Heart right ventricle (tissue), 16 donors: ENCODE measurements at regions not wholly inside any gene's neighbourhood (a gene's known extent, or its start where the extent isn't known, plus 50 kb on each side); places are given as distances from the start of the nearest gene placed in this dataset.

ENCODE experiments used
- ATAC-seq, 8 donors: fragments of 200-7000 bp; cut with Tn5 transposase; one replicate each; pipeline ENCODE4 v1.9.1; 2020; ENCODE audit warnings: mild to moderate bottlenecking in 8 of 8, moderate library complexity in 8 of 8, moderate number of reproducible peaks in 1 of 8
- DNase-seq, 2 donors: peaks; one replicate each; pipeline ENCODE4 v3.0.0-alpha.2; 2020
- H3K27ac ChIP-seq, 10 donors: fragments of 200-600 bp; sonication (generic) in 2 of 10; one replicate each; pipeline versions ENCODE4 v1.5.0 to v1.8.0; 2020 to 2022; ENCODE audit warnings: mild to moderate bottlenecking in 3 of 10
- H3K27me3 ChIP-seq, 7 donors: fragments of 200-600 bp; one replicate each; pipeline ENCODE4 v1.8.0; 2021 to 2022; ENCODE audit warnings: mild to moderate bottlenecking in 2 of 7
- H3K36me3 ChIP-seq, 9 donors: fragments of 200-600 bp; sonication (generic) in 1 of 9; one replicate each; pipeline versions ENCODE4 v1.5.0 to v1.8.0; 2020 to 2022; ENCODE audit warnings: mild to moderate bottlenecking in 2 of 9
- H3K4me1 ChIP-seq, 9 donors: fragments of 200-600 bp; sonication (generic) in 1 of 9; one replicate each; pipeline versions ENCODE4 v1.5.0 to v1.8.0; 2020 to 2022; ENCODE audit warnings: mild to moderate bottlenecking in 4 of 9
- H3K4me3 ChIP-seq, 10 donors: fragments of 200-600 bp; sonication (generic) in 2 of 10; one replicate each; pipeline versions ENCODE4 v1.5.0 to v1.8.0; 2020 to 2022; ENCODE audit warnings: mild to moderate bottlenecking in 7 of 10, moderate library complexity in 2 of 10
- H3K9me3 ChIP-seq, 11 donors: fragments of 200-600 bp in 10 of 11; sonication (generic) in 2 of 11; one replicate each; pipeline versions ENCODE4 v1.5.0 to v1.8.0; 2013 to 2022; ENCODE audit warnings: mild to moderate bottlenecking in 2 of 11, control low read depth in 1 of 11, moderate library complexity in 1 of 11
- CTCF ChIP-seq, 9 donors: fragments of 200-600 bp; sonication (generic) in 2 of 9; IDR thresholded peaks; one replicate each; pipeline versions ENCODE4 v1.5.0 to v1.8.0; 2021 to 2022; ENCODE audit warnings: antibody characterized with exemption in 9 of 9, mild to moderate bottlenecking in 5 of 9, moderate library complexity in 1 of 9
- WGBS, 2 donors: extraction: QIAGEN DNeasy Blood & Tissue Kit; methylation state at CpG; one replicate each; pipeline ENCODE4 v1.1.7; 2013; ENCODE audit warnings: inconsistent platforms in 1 of 2; 5-methylcytosine and 5-hydroxymethylcytosine counted together
- intact Hi-C, 10 donors: fragments of 100-400 bp; cut with DNase I; formaldehyde crosslinking; loops; one replicate each; pipeline versions ENCODE4 v1.11.1 to v1.14.2; 2022
- donor health status: Arrhythmogenic right ventricular cardiomyopathy.
- donor health status: ischemic (EF 13 %, LVEDD 7.1; RV severe dilation, severe dysfunction).
- donor health status: healthy with polysubstance abuse.
- donor health status: DM: no; HTN: yes; CAD: no.
- donor health status: DM: no; HTN: no; CAD: no.
- donor health status: ischemic (EF 25% LVEDD 6.9; RV normal size, moderate dysfunction).
- donor health status: ischemic (EF 25% LVEDD 5.7; RV mildly dilated, moderate dysfunction).
- donor health status: healthy.
- donor health status: DM: yes; HTN: yes; CAD: no.
- donor health status: Ischemic cardiomyopathy.
- donor health status: ischemic (EF 35%, LVEDD 5.7; RV mildly dilated, moderate dysfunction).
- donor health status: nonischemic (EF 11% LVEDD 7.7; RV severe dilation, severe dysfunction).
- donor health status: DM: yes; HTN: yes; CAD: no.
- donor health status: PGD.
- donor health status: ischemic (EF 29% LVEDD 5.4; RV normal size, mild dysfunction).
- donor health status: nonischemic (EF 23%, LVEDD 6.1; RV moderate dilation, normal function).

DNA sequence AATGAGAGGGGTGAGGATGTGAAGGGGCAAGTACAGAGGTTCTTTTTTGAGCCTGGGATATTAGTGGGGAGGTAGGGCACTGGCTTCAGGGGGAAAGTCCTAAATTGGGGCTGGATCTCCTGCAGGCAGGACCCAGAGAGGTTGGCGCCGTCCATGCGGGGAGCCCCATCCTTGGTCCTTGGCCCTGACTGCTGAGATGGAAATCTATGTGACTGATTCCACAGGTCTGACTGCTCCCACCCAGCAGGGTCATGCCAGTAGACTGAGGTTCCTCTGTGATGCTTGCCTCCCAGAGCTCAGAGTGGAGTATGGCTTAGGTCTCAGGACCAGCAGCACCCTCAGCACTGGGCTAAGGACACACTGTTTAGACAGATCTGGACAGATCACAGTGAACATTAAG lies 988.6 kb upstream of the TMEM132C start:
- H3K27me3 ChIP-seq, result peaks cover 0 to 59% (median 34%) of the 10 kb centered on the region in 7 donors
- H3K36me3 ChIP-seq, result no peaks in the 10 kb centered on the region
- DNase-seq (no peak), ATAC-seq (no peak)
- no peak for TF ChIP-seq CTCF (IDR thresholded peaks at IDR 0.05)
- H3K4me1 ChIP-seq, result no peaks in the 10 kb centered on the region
- WGBS, 2 donors, result 91 to 93% methylated on average over 3 of the region's 3 CpGs
- H3K4me3 ChIP-seq, result no peak overlapping the region
- intact Hi-C loops, result no loop called here
- no peak overlapping the region for H3K27ac ChIP-seq
- H3K9me3 ChIP-seq, result no peaks in the 10 kb centered on the region

- ATAC-seq (peak in 3 of 8 donors; percentile 38 to 69 (median 44)), DNase-seq (peak in 1 of 2 donors; percentile 47)
- H3K4me1 ChIP-seq, result peaks cover 0 to 2% (median 0%) of the 10 kb centered on the region in 9 donors
- no peaks in the 10 kb centered on the region for H3K36me3 ChIP-seq
- WGBS, 2 donors, result 13 to 16% methylated on average over 43 of the region's 43 CpGs
- H3K4me3 ChIP-seq, result no peak overlapping the region
- intact Hi-C loops, result no loop called here
- no peak overlapping the region for H3K27ac ChIP-seq
- H3K27me3 ChIP-seq, result peaks cover 0 to 38% (median 31%) of the 10 kb centered on the region in 7 donors
- H3K9me3 ChIP-seq, result no peaks in the 10 kb centered on the region
- TF ChIP-seq CTCF (IDR thresholded peaks at IDR 0.05), result peak; percentile 56 to 95 (median 78)
Observed at GRCh38 chr12:127280393-127281275, 986.3 kb upstream of the TMEM132C start.

DNA sequence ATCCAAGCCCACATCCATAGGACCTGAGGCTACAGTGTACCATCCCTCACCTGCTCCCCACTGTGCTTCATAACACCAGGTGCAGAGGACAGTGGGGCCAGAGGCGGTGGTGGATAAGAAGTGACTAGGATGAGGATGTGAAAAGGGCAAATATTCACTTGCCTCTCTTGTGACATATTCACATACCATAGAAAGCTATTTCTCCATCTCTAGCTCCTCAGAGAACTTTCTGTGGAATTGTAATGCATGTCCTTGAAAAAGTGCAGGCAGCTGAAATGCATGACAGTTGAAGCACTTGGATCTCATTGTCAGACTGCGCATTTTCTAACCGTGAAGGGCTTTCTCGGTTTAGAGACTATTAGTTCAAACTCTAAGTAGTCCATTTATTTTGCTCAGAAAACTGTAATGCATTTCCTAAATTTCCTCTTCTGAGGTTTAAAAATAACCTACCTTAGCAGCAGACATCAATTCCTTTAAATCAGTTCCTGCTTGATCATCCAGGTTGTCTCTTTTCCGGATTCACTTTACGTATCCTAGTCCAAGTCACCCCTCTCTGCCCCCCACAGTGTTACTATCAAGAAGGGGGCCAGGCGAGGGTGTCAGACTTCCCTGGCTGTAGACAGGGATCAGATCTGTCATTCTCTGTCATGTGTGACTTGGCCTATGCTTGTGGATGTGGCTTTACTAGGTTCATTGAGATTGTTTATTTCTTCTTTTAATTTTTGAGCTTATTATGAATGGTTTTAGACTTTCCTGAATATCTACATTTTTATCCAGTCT lies 984.0 kb upstream of the TMEM132C start:
- Histone ChIP-seq H3K27ac (no peak overlapping the region), H3K9me3 (no peaks in the 10 kb centered on the region), H3K36me3 (no peaks in the 10 kb centered on the region), H3K4me3 (no peak overlapping the region), H3K4me1 (peaks cover 0 to 2% (median 0%) of the 10 kb centered on the region in 9 donors), H3K27me3 (peaks cover 0 to 28% (median 23%) of the 10 kb centered on the region in 7 donors)
- no peak for TF ChIP-seq CTCF (IDR thresholded peaks at IDR 0.05)
- ATAC-seq (no peak), DNase-seq (no peak)
- 70 to 74% methylated on average over 7 of the region's 7 CpGs for WGBS, 2 donors
- intact Hi-C loops, result no loop called here

GRCh38 chr12:127284021-127284420 lies 982.9 kb upstream of the TMEM132C start:
- Histone ChIP-seq H3K4me1 (peaks cover 0 to 2% (median 0%) of the 10 kb centered on the region in 9 donors), H3K36me3 (no peaks in the 10 kb centered on the region), H3K27me3 (peaks cover 0 to 24% (median 20%) of the 10 kb centered on the region in 7 donors), H3K4me3 (no peak overlapping the region), H3K27ac (no peak overlapping the region), H3K9me3 (no peaks in the 10 kb centered on the region)
- 48 to 62% methylated on average over 6 of the region's 6 CpGs for WGBS, 2 donors
- DNase-seq (no peak), ATAC-seq (no peak)
- TF ChIP-seq CTCF (IDR thresholded peaks at IDR 0.05), result no peak
- intact Hi-C loops, result no loop called here
